Esophagus mucosa (tissue), 1 donor: ENCODE measurements at regions not wholly inside any gene's neighbourhood (a gene's known extent, or its start where the extent isn't known, plus 50 kb on each side); places are given as distances from the start of the nearest gene placed in this dataset.
"Not testable (repeated sequence)": the region's sequence is repeated elsewhere in the genome, so short reads cannot be mapped to it uniquely, and the experiment has no call there.

ENCODE experiments used
- ATAC-seq: fragments of 200-7000 bp; cut with Tn5 transposase; one replicate; pipeline ENCODE4 v1.9.1; 2020
- donor health status: DM: yes; HTN: yes; CAD: no.

DNA sequence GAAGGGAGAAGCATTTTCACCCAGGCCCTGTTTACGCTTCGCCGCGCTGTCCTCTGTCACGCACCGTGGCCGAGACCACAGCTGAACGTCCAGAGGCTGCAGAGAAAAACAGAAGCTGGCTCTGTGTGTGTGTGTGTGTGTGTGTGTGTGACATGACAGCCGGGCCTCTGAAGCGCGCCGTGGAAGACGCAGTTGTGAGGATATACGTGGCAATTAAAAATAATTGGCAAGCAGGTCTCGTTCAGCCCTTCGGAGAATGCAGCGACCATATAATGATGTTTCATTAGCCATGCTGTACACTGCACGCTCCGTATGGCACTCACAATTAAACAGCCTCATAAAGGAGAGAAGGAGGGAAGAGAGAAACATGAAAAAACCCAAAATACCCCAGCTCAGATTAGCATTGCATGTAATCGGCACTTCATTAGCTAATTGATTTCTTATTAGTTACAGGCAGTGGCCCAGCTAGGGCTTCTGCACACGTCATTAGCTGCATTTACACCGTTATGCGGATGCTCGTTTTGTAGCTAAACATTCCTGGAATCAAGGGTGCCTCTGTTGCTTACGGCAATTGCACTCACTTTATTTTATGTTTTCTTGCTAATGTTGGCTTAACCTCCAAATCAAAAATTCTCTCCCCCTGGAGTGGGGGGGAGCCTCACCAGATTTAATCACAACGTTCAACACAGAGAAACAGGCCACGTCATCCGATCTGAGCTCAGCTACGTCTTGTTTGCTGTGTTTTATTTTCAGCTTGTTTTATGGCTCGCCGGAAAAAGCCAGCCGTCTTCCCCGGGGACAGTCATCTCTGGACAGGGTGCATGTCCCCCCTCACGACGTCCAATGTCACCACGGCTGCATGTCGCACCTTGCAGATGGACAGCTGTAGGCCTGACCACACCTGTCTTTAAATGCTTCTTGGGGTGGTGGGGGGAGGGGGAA lies 74.6 kb upstream of the SHOX start:
- ATAC-seq, result no peak

- ATAC-seq, result not testable (repeated sequence)
Measured at GRCh38 chrX:557601-558000, 73.0 kb upstream of the SHOX start.

DNA sequence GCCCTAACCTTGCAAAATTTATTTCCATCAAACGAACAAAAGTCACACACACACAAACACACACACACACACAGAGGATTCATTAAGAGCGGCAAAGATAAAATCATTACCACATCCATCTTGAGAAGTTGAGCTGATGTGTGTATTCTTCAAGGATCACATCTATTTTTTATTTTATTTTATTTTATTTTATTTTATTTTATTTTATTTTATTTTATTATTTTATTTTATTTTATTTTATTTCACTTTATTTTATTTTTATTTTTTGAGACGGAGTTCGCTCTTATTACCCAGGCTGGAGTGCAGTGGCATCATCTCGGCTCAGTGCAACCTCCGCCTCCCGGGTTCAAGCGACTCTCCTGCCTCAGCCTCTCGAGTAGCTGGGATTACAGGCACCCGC lies 71.3 kb upstream of the SHOX start:
- not testable (repeated sequence) for ATAC-seq

DNA sequence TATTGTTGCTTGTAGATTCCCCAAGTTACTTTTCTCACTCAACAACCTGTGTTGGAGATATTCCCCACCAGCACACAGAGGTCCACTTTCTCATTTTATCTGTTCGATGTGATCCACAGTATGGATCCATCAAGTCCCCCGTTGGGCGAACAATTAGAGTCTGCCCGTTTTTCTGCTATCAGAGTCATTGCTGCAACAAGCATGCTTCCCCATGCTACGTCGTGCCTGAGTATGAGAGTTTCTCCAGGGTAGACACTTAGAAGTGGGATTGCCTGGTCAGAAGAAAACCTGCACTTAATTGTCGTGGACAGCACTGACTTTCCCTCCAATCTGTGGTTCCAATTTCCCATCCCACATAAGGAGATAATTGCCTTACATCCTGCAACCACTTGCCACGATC lies 62.7 kb upstream of the SHOX start:
- ATAC-seq, result no peak

GRCh38 chrX:568311-568710 lies 62.3 kb upstream of the SHOX start:
- no peak for ATAC-seq

DNA sequence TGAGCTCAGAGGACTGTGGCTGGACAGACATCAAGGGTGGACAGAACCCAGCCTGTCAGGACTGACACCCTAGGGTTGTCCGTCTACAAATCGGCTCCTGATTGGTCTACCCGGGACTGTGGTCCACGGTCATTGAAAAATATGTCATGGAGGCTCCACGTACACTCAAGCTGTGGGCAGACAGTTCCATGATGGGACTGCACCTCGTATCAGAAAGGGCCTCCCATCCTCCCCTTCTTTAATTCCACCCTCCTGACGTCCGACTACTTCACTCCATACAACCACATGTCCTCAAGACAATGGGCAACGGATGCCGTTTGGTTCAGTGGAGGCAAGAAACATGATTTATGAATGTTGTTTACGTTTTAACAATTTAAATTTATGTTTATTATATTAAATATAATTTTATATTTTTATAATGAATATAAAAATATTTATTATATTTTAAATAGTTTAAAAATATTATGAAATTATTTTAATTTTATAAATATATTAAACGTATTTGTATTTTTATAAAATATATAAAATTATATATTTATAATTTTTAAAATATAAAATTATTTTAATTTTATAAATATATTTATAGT lies 58.0 kb upstream of the SHOX start:
- ATAC-seq, result no peak

DNA sequence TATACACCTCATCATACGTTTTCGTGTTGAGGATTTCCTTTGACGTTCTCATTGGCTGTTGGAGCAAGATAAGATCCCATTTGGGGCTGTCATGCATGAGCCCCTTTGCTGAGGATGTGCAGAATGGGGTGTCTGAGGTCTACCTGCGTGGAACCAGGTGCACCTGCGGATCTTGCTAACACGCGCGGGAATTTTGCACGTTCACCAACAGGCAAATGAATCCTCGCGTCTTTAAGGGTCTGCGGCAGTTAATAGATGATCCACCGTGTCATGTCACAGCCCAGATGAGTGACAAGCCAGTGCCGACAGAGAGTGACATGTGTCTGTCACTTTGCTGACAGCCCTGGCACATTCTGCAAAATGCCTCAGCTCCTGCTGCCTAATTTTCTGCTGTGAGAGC lies 56.3 kb upstream of the SHOX start:
- ATAC-seq, result no peak

DNA sequence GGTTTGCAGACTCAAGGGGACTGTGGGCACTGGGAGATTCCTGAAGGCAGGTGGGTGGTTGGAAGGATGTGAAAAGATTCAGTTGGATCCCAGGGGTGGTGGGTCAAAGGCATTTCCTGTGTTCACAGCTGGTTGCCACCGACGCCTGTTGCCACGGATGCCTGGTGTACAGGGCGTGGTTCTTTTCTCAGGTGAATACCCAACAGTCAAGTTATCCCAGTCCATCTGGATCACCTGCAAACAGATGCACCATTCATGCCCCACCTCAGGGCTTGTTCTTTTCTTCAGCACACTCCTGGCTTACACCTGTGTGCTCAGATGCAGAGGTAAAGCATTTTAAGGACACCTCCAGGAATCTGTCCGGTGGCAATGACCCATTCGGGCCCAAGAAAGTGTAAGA lies 55.8 kb upstream of the SHOX start:
- ATAC-seq, result no peak

DNA sequence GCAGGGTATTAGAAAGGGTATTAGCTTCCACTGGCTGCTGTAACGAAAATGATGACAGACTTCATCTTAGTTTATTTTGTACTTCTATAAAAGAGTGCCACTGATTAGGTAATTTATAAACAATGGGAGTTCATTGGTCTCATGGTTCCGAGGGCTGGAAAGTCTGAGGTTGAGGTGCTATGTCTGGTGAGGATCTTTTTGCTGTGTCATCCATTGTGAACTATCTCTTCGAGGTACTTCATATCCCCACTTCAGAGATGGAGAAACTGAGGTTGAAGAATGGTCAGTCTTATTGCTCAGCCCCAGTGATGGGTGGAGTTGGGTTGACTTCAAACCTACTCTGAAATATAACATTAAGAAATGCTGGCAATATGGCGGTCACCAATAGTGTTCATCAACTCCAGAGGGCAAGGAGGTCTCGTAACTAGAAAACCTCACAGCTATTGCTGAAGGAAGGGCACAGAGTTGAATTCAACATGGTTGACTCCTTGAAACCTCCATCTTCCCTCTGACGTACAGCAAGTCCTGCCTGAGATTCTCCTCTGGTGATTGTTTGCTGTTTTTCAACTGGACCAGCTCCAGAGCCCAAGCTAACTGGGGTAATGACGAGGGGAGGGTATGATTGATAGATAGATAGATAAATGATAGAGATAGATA lies 53.6 kb upstream of the SHOX start:
- no peak for ATAC-seq

GRCh38 chrX:578531-578930 lies 52.1 kb upstream of the SHOX start:
- ATAC-seq, result no peak

DNA sequence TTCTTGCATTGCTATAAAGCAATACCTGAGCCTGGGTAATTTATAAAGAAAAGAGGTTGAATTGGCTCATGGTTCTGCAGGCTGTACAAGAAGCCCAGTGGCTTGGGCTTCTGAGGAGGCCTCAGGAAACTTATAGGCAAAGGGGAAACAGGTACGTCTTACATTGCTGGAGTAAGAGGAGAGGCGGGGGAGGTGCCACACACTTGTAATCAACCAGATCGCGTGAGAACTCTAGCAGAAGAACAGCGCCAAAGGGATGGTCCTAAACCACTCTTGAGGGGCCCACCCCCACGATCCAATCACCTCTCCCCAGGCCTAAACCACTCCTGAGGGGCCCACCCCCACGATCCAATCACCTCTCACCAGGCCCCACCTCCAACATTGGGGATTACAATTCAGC lies 50.6 kb upstream of the SHOX start:
- ATAC-seq, result no peak
